ENCODE measurements at regions not wholly inside any gene's neighbourhood (a gene's known extent, or its start where the extent isn't known, plus 50 kb on each side); places are given as distances from the start of the nearest gene placed in this dataset.

GRCh38 chr1:114208714-114209113, 55.0 kb upstream of the SYT6 start:
- DNase-seq, result no peak
- Mint-ChIP-seq H3K36me3 (no peaks in the 10 kb centered on the region), H3K9me3 (no peaks in the 10 kb centered on the region), H3K4me1 (no peaks in the 10 kb centered on the region), H3K4me3 (no peak overlapping the region), H3K27ac (no peak overlapping the region), H3K27me3 (peaks cover 41% of the 10 kb centered on the region)

GRCh38 chr1:114208106-114208505, 54.4 kb upstream of the SYT6 start:
- Mint-ChIP-seq H3K4me3 (no peak overlapping the region), H3K36me3 (no peaks in the 10 kb centered on the region)

GRCh38 chr1:114207635-114208034, 54.0 kb upstream of the SYT6 start:
- H3K36me3 Mint-ChIP-seq, result no peaks in the 10 kb centered on the region
- H3K27me3 Mint-ChIP-seq, result peaks cover 50% of the 10 kb centered on the region
- no peaks in the 10 kb centered on the region for H3K9me3 Mint-ChIP-seq
- H3K4me1 Mint-ChIP-seq, result no peaks in the 10 kb centered on the region
- no peak overlapping the region for H3K4me3 Mint-ChIP-seq
- no peak for DNase-seq
- H3K27ac Mint-ChIP-seq, result no peak overlapping the region

More at GRCh38 chr1:114208106-114208505, 54.4 kb upstream of the SYT6 start:
- Mint-ChIP-seq H3K27ac (no peak overlapping the region), H3K27me3 (peaks cover 47% of the 10 kb centered on the region), H3K4me1 (no peaks in the 10 kb centered on the region), H3K9me3 (no peaks in the 10 kb centered on the region)
- DNase-seq, result no peak

- no peak for DNase-seq
- Mint-ChIP-seq H3K9me3 (no peaks in the 10 kb centered on the region), H3K4me1 (no peaks in the 10 kb centered on the region), H3K27me3 (peaks cover 55% of the 10 kb centered on the region), H3K36me3 (no peaks in the 10 kb centered on the region), H3K4me3 (no peak overlapping the region), H3K27ac (no peak overlapping the region)
These were observed 52.7 kb upstream of the SYT6 start for GRCh38 chr1:114206392-114206791.

- Mint-ChIP-seq H3K4me1 (no peaks in the 10 kb centered on the region), H3K36me3 (no peaks in the 10 kb centered on the region), H3K27ac (no peak overlapping the region), H3K9me3 (no peaks in the 10 kb centered on the region), H3K4me3 (no peak overlapping the region), H3K27me3 (peaks cover 57% of the 10 kb centered on the region)
- no peak for DNase-seq
These were observed 50.0 kb upstream of the SYT6 start for GRCh38 chr1:114203595-114204128.

Measured in activated naive CD8-positive, alpha-beta T cell treated with anti-CD3 and anti-CD28 coated beads for 36 hours (primary cell).